Calu3 (cell line): ENCODE measurements at regions not wholly inside any gene's neighbourhood (a gene's known extent, or its start where the extent isn't known, plus 50 kb on each side); places are given as distances from the start of the nearest gene placed in this dataset.

Experiments used
- BruUV-seq: library from RNA; stranded (reverse); fragments of 400-500 nt; replicated peaks from 2 replicates; lab custom pipeline; 2021; lab: Mats Ljungman, UMichigan
- CTCF ChIA-PET: fragments of 300-600 bp; sonication (Branson Sonifier 250); formaldehyde crosslinking; loops from one replicate; lab custom pipeline; 2022; ENCODE audit warnings: antibody characterized with exemption; lab: Charles Lee
- DNase-seq: peaks from one replicate; pipeline ENCODE4 v3.0.0; 2022
- H3K27ac Mint-ChIP-seq: one replicate; pipeline ENCODE4 v1.8.0; 2022; ENCODE audit warnings: mixed read lengths; ENCODE audit not compliant: unreplicated experiment
- H3K27me3 Mint-ChIP-seq: one replicate; pipeline ENCODE4 v1.8.0; 2022; ENCODE audit warnings: mixed read lengths; ENCODE audit not compliant: unreplicated experiment
- H3K36me3 Mint-ChIP-seq: one replicate; pipeline ENCODE4 v1.8.0; 2022; ENCODE audit warnings: mild to moderate bottlenecking, moderate library complexity, mixed read lengths; ENCODE audit not compliant: insufficient read depth, unreplicated experiment
- H3K4me1 Mint-ChIP-seq: one replicate; pipeline ENCODE4 v1.8.0; 2022; ENCODE audit warnings: mild to moderate bottlenecking, low read depth, mixed read lengths; ENCODE audit not compliant: unreplicated experiment
- H3K4me3 Mint-ChIP-seq: one replicate; pipeline ENCODE4 v1.8.0; 2022; ENCODE audit warnings: mild to moderate bottlenecking, low read depth, moderate library complexity, mixed read lengths; ENCODE audit not compliant: unreplicated experiment
- H3K9me3 Mint-ChIP-seq: one replicate; pipeline ENCODE4 v1.8.0; 2022; ENCODE audit warnings: low read depth, mixed read lengths; ENCODE audit not compliant: unreplicated experiment
- intact Hi-C: fragments of 100-400 bp; cut with micrococcal nuclease; formaldehyde crosslinking; loops from one replicate; pipeline ENCODE4 v1.10.0; 2022; ENCODE audit not compliant: unreplicated experiment
- TF ChIP-seq, protein P1 (sequence below): fragments of 200-600 bp; IDR thresholded peaks from one replicate; pipeline ENCODE4 v1.8.0; 2022; ENCODE audit warnings: antibody characterized with exemption; ENCODE audit not compliant: unreplicated experiment

- CTCF ChIA-PET: no interaction called here
- Mint-ChIP-seq H3K36me3 (no peaks in the 10 kb centered on the region), H3K4me1 (no peaks in the 10 kb centered on the region), H3K27ac (no peak overlapping the region), H3K4me3 (no peak overlapping the region), H3K27me3 (no peaks in the 10 kb centered on the region), H3K9me3 (no peaks in the 10 kb centered on the region)
- TF ChIP-seq, protein P1, sequence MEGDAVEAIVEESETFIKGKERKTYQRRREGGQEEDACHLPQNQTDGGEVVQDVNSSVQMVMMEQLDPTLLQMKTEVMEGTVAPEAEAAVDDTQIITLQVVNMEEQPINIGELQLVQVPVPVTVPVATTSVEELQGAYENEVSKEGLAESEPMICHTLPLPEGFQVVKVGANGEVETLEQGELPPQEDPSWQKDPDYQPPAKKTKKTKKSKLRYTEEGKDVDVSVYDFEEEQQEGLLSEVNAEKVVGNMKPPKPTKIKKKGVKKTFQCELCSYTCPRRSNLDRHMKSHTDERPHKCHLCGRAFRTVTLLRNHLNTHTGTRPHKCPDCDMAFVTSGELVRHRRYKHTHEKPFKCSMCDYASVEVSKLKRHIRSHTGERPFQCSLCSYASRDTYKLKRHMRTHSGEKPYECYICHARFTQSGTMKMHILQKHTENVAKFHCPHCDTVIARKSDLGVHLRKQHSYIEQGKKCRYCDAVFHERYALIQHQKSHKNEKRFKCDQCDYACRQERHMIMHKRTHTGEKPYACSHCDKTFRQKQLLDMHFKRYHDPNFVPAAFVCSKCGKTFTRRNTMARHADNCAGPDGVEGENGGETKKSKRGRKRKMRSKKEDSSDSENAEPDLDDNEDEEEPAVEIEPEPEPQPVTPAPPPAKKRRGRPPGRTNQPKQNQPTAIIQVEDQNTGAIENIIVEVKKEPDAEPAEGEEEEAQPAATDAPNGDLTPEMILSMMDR: no peak
- DNase-seq: no peak
- intact Hi-C loops: no loop called here
- BruUV-seq: no TSS peak
Observed at GRCh38 chr11:97019754-97020153, 629.9 kb downstream of the JRKL start.

- no peaks in the 10 kb centered on the region for H3K36me3 Mint-ChIP-seq
- CTCF ChIA-PET: no interaction called here
- H3K4me1 Mint-ChIP-seq: no peaks in the 10 kb centered on the region
- DNase-seq: no peak
- no peak overlapping the region for H3K4me3 Mint-ChIP-seq
- H3K9me3 Mint-ChIP-seq: peaks cover 2% of the 10 kb centered on the region
- TF ChIP-seq, protein P1: no peak
- no peaks in the 10 kb centered on the region for H3K27me3 Mint-ChIP-seq
- intact Hi-C loops: no loop called here
- no peak overlapping the region for H3K27ac Mint-ChIP-seq
- no TSS peak for BruUV-seq
Observed at GRCh38 chr11:97022955-97023354, 633.1 kb downstream of the JRKL start.

- no peak overlapping the region for H3K27ac Mint-ChIP-seq
- H3K27me3 Mint-ChIP-seq: no peaks in the 10 kb centered on the region
- no peaks in the 10 kb centered on the region for H3K4me1 Mint-ChIP-seq
- no peaks in the 10 kb centered on the region for H3K36me3 Mint-ChIP-seq
- H3K9me3 Mint-ChIP-seq: peaks cover 2% of the 10 kb centered on the region
- intact Hi-C loops: no loop called here
- no peak for DNase-seq
- BruUV-seq: no TSS peak
- TF ChIP-seq, protein P1: no peak
- H3K4me3 Mint-ChIP-seq: no peak overlapping the region
- CTCF ChIA-PET: no interaction called here
Observed at GRCh38 chr11:97028836-97029406, 639.1 kb downstream of the JRKL start.

DNA sequence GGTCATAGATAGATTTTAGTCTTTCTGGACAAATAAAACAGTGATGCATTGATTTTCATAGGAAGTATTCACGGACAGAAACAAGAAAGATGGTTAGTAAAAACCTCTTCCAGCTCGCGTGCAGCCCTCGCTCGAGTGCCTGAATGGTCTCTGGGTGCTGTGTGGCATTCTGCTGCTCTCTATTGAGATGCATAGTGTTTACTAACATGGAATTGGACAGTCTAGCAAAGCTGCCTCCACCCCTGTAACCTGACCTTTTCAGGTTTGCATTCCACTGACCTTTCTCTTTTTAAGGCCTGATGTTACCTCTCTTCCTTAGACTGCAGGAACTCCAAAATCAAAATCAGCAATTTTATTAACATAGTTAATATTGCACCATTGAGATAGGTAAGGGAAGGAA is 643.4 kb downstream of the JRKL start:
- H3K36me3 Mint-ChIP-seq: no peaks in the 10 kb centered on the region
- H3K4me3 Mint-ChIP-seq: no peak overlapping the region
- BruUV-seq: no TSS peak
- intact Hi-C loops: no loop called here
- H3K27ac Mint-ChIP-seq: no peak overlapping the region
- H3K4me1 Mint-ChIP-seq: no peaks in the 10 kb centered on the region
- H3K27me3 Mint-ChIP-seq: no peaks in the 10 kb centered on the region
- CTCF ChIA-PET: no interaction called here
- TF ChIP-seq, protein P1: no peak
- DNase-seq: no peak
- H3K9me3 Mint-ChIP-seq: no peaks in the 10 kb centered on the region
